ENCODE measurements at regions not wholly inside any gene's neighbourhood (a gene's known extent, or its start where the extent isn't known, plus 50 kb on each side); places are given as distances from the start of the nearest gene placed in this dataset.

DNA sequence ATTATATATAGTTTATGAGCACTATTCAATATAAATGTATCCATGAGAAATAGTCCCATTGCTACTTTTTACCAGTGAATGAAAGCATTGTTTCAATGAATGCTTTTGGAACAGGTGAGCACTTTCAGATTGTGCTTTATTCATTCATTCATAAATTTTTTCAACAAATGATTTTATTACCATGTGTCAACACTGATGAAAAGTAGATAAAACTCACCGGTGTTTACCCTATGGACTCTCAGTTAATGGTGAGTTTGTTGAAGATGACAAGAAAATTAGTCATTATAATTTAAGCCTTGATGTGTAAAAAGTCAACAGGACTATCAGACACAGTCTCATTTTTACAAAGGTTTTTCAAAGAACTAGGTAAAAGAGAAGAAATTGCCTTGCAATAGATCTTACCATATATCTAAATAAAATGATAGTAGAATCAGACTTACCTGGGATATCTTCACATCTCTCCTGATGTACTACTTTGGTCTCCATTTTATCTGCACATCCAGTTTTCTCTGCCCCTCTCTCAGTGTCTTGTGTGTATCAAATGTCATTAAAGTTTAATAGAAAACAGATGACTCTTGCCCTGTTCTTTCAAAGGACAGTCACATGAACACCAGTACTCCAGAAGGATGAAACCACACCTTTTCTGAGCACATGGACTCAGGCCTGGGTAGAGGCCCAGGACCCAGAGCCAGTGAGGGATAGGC lies 325.3 kb upstream of the RND3 start:
- no peaks in the 10 kb centered on the region for H3K27me3 ChIP-seq
- peak; percentile 10 for DNase-seq (ENCODE audit: low spot score)
- H3K79me2 ChIP-seq = no peaks in the 10 kb centered on the region
- TF ChIP-seq EZH2 (IDR thresholded peaks at IDR 0.05; ENCODE audit: borderline replicate concordance) (no peak), EZH2phosphoT487 (IDR thresholded peaks at IDR 0.05; ENCODE audit: low read depth, severe bottlenecking, unreplicated experiment) (no peak)
- TF ChIP-seq, protein P1, sequence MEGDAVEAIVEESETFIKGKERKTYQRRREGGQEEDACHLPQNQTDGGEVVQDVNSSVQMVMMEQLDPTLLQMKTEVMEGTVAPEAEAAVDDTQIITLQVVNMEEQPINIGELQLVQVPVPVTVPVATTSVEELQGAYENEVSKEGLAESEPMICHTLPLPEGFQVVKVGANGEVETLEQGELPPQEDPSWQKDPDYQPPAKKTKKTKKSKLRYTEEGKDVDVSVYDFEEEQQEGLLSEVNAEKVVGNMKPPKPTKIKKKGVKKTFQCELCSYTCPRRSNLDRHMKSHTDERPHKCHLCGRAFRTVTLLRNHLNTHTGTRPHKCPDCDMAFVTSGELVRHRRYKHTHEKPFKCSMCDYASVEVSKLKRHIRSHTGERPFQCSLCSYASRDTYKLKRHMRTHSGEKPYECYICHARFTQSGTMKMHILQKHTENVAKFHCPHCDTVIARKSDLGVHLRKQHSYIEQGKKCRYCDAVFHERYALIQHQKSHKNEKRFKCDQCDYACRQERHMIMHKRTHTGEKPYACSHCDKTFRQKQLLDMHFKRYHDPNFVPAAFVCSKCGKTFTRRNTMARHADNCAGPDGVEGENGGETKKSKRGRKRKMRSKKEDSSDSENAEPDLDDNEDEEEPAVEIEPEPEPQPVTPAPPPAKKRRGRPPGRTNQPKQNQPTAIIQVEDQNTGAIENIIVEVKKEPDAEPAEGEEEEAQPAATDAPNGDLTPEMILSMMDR (IDR thresholded peaks at IDR 0.05; ENCODE audit: poor library complexity) = no peak
- no peaks in the 10 kb centered on the region for H3K9me3 ChIP-seq (ENCODE audit: low read depth)
- no peak overlapping the region for H3K4me2 ChIP-seq
- peak overlapping the region; percentile 59 for H3K27ac ChIP-seq
- no peak overlapping the region for H3K4me3 ChIP-seq
- H3K4me1 ChIP-seq (ENCODE audit: insufficient read depth) = peaks cover 13% of the 10 kb centered on the region
- H2AFZ ChIP-seq = no peak overlapping the region
- no peaks in the 10 kb centered on the region for H4K20me1 ChIP-seq (ENCODE audit: insufficient read depth, poor library complexity, severe bottlenecking)
- no peaks in the 10 kb centered on the region for H3K9me2 ChIP-seq (replicated peaks; ENCODE audit: insufficient read depth)
- no peaks in the 10 kb centered on the region for H3K36me3 ChIP-seq (replicated peaks; ENCODE audit: insufficient read depth, low read depth)
- 34% methylated on average over 1 of the region's 1 CpG for WGBS (ENCODE audit: low lambda C conversion rate, missing lambda C conversion rate)

DNA sequence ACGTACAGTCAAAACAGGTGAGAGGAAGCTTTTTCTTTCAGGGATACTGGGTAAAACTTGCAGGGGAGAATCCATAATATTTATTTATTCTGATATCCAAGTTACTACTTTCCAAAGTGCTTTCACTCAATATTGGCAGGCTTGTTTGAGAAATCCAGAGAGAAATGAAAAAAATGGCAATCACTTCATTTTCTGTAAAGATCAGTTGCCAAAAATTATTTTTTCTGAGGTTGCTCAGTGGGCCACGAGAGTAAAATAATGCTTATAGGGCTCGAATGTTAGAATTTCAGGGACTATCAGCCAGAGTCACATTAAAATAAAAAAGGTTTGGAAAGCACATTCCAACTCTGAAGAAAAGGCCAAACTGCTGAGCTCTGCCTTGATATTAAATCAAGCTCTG lies 324.6 kb upstream of the RND3 start:
- Histone ChIP-seq H3K27ac (no peak overlapping the region), H3K27me3 (no peaks in the 10 kb centered on the region), H3K36me3 (replicated peaks; ENCODE audit: insufficient read depth, low read depth) (no peaks in the 10 kb centered on the region), H3K4me3 (no peak overlapping the region), H2AFZ (no peak overlapping the region), H3K4me1 (ENCODE audit: insufficient read depth) (peaks cover 13% of the 10 kb centered on the region), H3K79me2 (no peaks in the 10 kb centered on the region), H4K20me1 (ENCODE audit: insufficient read depth, poor library complexity, severe bottlenecking) (no peaks in the 10 kb centered on the region), H3K4me2 (no peak overlapping the region), H3K9me2 (replicated peaks; ENCODE audit: insufficient read depth) (no peaks in the 10 kb centered on the region), H3K9me3 (ENCODE audit: low read depth) (no peaks in the 10 kb centered on the region)
- WGBS (ENCODE audit: low lambda C conversion rate, missing lambda C conversion rate) = 91% methylated on average over 3 of the region's 3 CpGs
- DNase-seq (ENCODE audit: low spot score) = no peak
- TF ChIP-seq, protein P1 (IDR thresholded peaks at IDR 0.05; ENCODE audit: poor library complexity) = no peak
- TF ChIP-seq EZH2phosphoT487 (IDR thresholded peaks at IDR 0.05; ENCODE audit: low read depth, severe bottlenecking, unreplicated experiment) (no peak), EZH2 (IDR thresholded peaks at IDR 0.05; ENCODE audit: borderline replicate concordance) (no peak)

DNA sequence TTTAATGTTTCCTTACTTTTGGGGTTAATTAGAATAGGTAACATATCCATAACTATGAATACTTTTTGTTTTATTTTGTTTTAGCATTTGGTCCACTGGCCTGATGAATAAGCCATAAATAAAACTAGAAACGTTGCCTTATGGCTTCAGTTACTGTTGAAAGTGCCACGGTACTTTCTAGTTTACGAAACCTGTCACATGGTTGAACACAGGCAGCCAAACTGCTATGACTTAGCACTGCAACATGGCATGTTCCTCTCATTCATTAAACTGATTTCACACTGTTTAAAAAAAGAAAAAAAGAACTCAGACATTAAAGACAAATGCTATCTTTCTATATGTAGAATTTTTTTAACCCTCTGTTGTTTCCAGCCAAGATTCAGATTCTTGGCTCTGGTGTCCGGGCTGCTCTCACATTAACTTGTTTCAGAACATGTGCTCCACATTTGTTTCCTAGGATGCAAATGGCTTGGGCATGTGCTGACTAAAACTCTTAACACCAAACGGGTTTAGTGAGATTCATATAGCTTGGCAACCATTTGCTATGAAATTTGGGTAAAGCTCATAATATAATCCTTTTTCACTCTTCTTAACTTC lies 323.9 kb upstream of the RND3 start:
- no peak for DNase-seq (ENCODE audit: low spot score)
- H3K9me3 ChIP-seq (ENCODE audit: low read depth) = no peaks in the 10 kb centered on the region
- H3K79me2 ChIP-seq = no peaks in the 10 kb centered on the region
- H3K36me3 ChIP-seq (replicated peaks; ENCODE audit: insufficient read depth, low read depth) = no peaks in the 10 kb centered on the region
- H3K27me3 ChIP-seq = no peaks in the 10 kb centered on the region
- TF ChIP-seq EZH2phosphoT487 (IDR thresholded peaks at IDR 0.05; ENCODE audit: low read depth, severe bottlenecking, unreplicated experiment) = no peak
- TF ChIP-seq, protein P1 (IDR thresholded peaks at IDR 0.05; ENCODE audit: poor library complexity) = no peak
- TF ChIP-seq EZH2 (IDR thresholded peaks at IDR 0.05; ENCODE audit: borderline replicate concordance) = no peak
- no peaks in the 10 kb centered on the region for H4K20me1 ChIP-seq (ENCODE audit: insufficient read depth, poor library complexity, severe bottlenecking)
- no peak overlapping the region for H3K27ac ChIP-seq
- H3K9me2 ChIP-seq (replicated peaks; ENCODE audit: insufficient read depth) = no peaks in the 10 kb centered on the region
- H3K4me3 ChIP-seq = no peak overlapping the region
- peaks cover 13% of the 10 kb centered on the region for H3K4me1 ChIP-seq (ENCODE audit: insufficient read depth)
- no peak overlapping the region for H3K4me2 ChIP-seq
- H2AFZ ChIP-seq = no peak overlapping the region
- 57% methylated on average over 5 of the region's 5 CpGs for WGBS (ENCODE audit: low lambda C conversion rate, missing lambda C conversion rate)
